Activated CD4-positive, alpha-beta memory T cell treated with anti-CD3 and anti-CD28 coated beads, Interleukin-2, amount 10 ng/mL, durations not matched to agents 7 days and 5 days (primary cell): ENCODE measurements at regions not wholly inside any gene's neighbourhood (a gene's known extent, or its start where the extent isn't known, plus 50 kb on each side); places are given as distances from the start of the nearest gene placed in this dataset.

ENCODE experiments used
- CTCF ChIA-PET: fragments of 350-600 bp; sonication (Branson Sonifier 250); formaldehyde crosslinking; loops from one replicate; lab custom pipeline; 2021; ENCODE audit warnings: antibody characterized with exemption, inconsistent platforms; lab: Charles Lee
- POLR2A ChIA-PET: fragments of 350-600 bp; sonication (Branson Sonifier 250); formaldehyde crosslinking; loops from one replicate; lab custom pipeline; 2021; ENCODE audit warnings: antibody characterized with exemption; lab: Charles Lee
- DNase-seq: peaks from one replicate; pipeline ENCODE4 v3.0.0-alpha.2; 2020
- H3K27ac Mint-ChIP-seq: one replicate; pipeline ENCODE4 v1.8.0; 2021; ENCODE audit warnings: mild to moderate bottlenecking, mixed read lengths
- H3K27me3 Mint-ChIP-seq: one replicate; pipeline ENCODE4 v1.8.0; 2021; ENCODE audit warnings: mixed read lengths
- H3K36me3 Mint-ChIP-seq: one replicate; pipeline ENCODE4 v1.8.0; 2021; ENCODE audit warnings: low read depth, mixed read lengths
- H3K4me1 Mint-ChIP-seq: one replicate; pipeline ENCODE4 v1.8.0; 2021; ENCODE audit warnings: mixed read lengths
- H3K4me3 Mint-ChIP-seq: one replicate; pipeline ENCODE4 v1.8.0; 2021; ENCODE audit warnings: mild to moderate bottlenecking, mixed read lengths
- H3K9me3 Mint-ChIP-seq: one replicate; pipeline ENCODE4 v1.8.0; 2021; ENCODE audit warnings: mixed read lengths

DNA sequence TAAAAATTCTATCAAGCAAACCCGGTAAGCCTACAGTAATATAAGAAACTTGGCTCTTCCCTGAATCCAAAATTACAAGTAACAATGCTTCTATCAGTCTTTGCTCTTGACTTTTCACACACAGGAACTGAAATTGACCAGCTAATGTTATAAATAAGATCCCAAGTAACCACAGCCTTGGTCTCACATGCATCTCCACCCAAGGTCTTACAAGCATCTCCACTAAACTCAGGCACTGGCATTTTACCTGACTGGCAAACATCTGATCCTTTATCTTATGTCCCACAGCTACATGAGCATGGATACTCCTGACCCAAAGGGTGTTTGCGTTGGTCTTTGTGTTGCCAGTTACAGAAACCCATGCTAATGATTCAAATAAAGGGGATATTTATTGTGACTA is 302.3 kb upstream of the EPHA4 start:
- Mint-ChIP-seq H3K4me3 (no peak overlapping the region), H3K27me3 (no peaks in the 10 kb centered on the region), H3K27ac (no peak overlapping the region), H3K4me1 (no peaks in the 10 kb centered on the region), H3K36me3 (no peaks in the 10 kb centered on the region), H3K9me3 (no peaks in the 10 kb centered on the region)
- ChIA-PET POLR2A (no interaction called here), CTCF (no interaction called here)
- no peak for DNase-seq

- Mint-ChIP-seq H3K4me1 (no peaks in the 10 kb centered on the region), H3K27ac (no peak overlapping the region), H3K9me3 (no peaks in the 10 kb centered on the region), H3K36me3 (no peaks in the 10 kb centered on the region), H3K27me3 (no peaks in the 10 kb centered on the region), H3K4me3 (no peak overlapping the region)
- ChIA-PET POLR2A (no interaction called here), CTCF (no interaction called here)
- DNase-seq, result no peak
Observed at GRCh38 chr2:221857719-221858118, 285.6 kb upstream of the EPHA4 start.

DNA sequence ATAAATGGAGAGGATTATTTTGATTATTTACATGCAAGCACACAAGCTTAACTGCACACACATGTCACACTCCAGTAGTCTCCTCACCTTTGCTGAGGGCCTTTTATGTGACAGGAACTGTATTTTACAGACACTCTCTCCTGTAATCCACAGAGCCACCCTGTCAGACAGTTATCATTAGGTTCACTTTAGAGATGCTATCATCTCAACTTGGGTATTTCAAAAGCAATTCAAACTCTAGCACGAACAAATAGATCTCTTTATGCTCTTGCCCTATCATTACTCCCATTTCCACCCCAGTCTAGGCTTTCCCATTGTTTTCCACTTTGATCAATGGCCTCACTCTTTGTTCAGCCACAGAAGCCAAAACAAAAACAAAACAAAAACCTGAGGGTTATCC is 281.2 kb upstream of the EPHA4 start:
- H3K4me1 Mint-ChIP-seq, result no peaks in the 10 kb centered on the region
- no peaks in the 10 kb centered on the region for H3K27me3 Mint-ChIP-seq
- H3K27ac Mint-ChIP-seq, result no peak overlapping the region
- H3K4me3 Mint-ChIP-seq, result no peak overlapping the region
- no peaks in the 10 kb centered on the region for H3K36me3 Mint-ChIP-seq
- no peaks in the 10 kb centered on the region for H3K9me3 Mint-ChIP-seq
- POLR2A ChIA-PET, result no interaction called here
- DNase-seq, result no peak
- CTCF ChIA-PET, result no interaction called here

DNA sequence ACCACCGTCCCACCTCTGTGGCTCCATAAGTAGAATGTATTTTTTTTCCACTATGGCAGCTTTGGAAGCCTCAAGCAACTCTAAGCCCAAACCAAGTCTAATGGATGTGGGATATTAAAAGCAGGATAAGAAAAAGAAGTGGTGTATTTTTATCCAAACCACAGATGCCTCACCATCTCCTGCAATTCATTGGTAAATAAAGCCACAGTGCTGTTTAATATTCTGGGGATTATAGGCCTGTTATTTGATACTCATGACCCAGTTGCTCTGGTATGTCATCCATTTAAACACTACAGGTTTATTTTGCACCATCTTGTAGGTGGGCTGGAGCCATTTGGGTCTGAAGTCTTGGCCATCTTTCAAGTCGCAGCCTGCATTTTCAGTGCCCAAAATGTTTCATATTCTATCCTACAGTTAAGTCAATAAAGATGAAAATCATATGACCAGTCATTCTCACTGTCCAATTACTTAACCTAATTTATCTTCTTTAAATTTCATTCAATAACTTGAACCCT is 279.5 kb upstream of the EPHA4 start:
- Mint-ChIP-seq H3K27me3 (no peaks in the 10 kb centered on the region), H3K4me3 (no peak overlapping the region), H3K36me3 (no peaks in the 10 kb centered on the region), H3K4me1 (no peaks in the 10 kb centered on the region), H3K27ac (no peak overlapping the region), H3K9me3 (no peaks in the 10 kb centered on the region)
- ChIA-PET CTCF (no interaction called here), POLR2A (no interaction called here)
- DNase-seq, result no peak

DNA sequence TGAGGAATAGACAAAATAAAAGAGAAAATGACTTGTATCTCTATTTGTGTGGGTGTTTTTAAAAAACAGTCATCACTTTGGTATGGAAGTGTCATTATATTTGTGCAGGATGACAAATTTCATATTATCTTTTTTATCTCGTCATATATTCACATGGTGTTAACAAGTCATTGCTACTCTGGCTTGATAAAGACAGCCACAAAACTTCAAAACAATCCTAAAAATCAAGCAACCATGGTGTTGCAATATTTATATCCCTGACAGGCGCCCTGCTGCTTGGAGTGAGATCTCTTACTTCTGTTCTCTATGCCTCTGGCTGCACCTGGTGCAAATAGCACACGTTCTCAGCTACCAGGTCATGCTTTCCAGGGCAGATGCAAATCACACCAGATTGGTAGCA is 278.0 kb upstream of the EPHA4 start:
- Mint-ChIP-seq H3K9me3 (no peaks in the 10 kb centered on the region), H3K4me1 (no peaks in the 10 kb centered on the region), H3K36me3 (no peaks in the 10 kb centered on the region), H3K27me3 (no peaks in the 10 kb centered on the region), H3K27ac (no peak overlapping the region), H3K4me3 (no peak overlapping the region)
- no peak for DNase-seq
- ChIA-PET CTCF (no interaction called here), POLR2A (no interaction called here)

GRCh38 chr2:221848286-221848685 is 276.2 kb upstream of the EPHA4 start:
- ChIA-PET CTCF (no interaction called here), POLR2A (no interaction called here)
- no peak for DNase-seq
- no peaks in the 10 kb centered on the region for H3K27me3 Mint-ChIP-seq
- no peaks in the 10 kb centered on the region for H3K9me3 Mint-ChIP-seq
- H3K4me3 Mint-ChIP-seq, result no peak overlapping the region
- H3K36me3 Mint-ChIP-seq, result no peaks in the 10 kb centered on the region
- no peak overlapping the region for H3K27ac Mint-ChIP-seq
- no peaks in the 10 kb centered on the region for H3K4me1 Mint-ChIP-seq

- H3K9me3 Mint-ChIP-seq, result no peaks in the 10 kb centered on the region
- POLR2A ChIA-PET, result no interaction called here
- H3K4me3 Mint-ChIP-seq, result no peak overlapping the region
- CTCF ChIA-PET, result no interaction called here
- H3K36me3 Mint-ChIP-seq, result no peaks in the 10 kb centered on the region
- no peak overlapping the region for H3K27ac Mint-ChIP-seq
- no peaks in the 10 kb centered on the region for H3K27me3 Mint-ChIP-seq
- no peak for DNase-seq
- no peaks in the 10 kb centered on the region for H3K4me1 Mint-ChIP-seq
Observed at GRCh38 chr2:221845021-221845365, 272.9 kb upstream of the EPHA4 start.

GRCh38 chr2:221844212-221845020 is 272.3 kb upstream of the EPHA4 start:
- Mint-ChIP-seq H3K36me3 (no peaks in the 10 kb centered on the region), H3K27ac (no peak overlapping the region), H3K4me3 (no peak overlapping the region), H3K4me1 (no peaks in the 10 kb centered on the region), H3K9me3 (no peaks in the 10 kb centered on the region), H3K27me3 (no peaks in the 10 kb centered on the region)
- ChIA-PET CTCF (no interaction called here), POLR2A (no interaction called here)
- DNase-seq, result no peak

- no peaks in the 10 kb centered on the region for H3K36me3 Mint-ChIP-seq
- H3K4me3 Mint-ChIP-seq, result no peak overlapping the region
- ChIA-PET POLR2A (no interaction called here), CTCF (no interaction called here)
- no peak for DNase-seq
- H3K9me3 Mint-ChIP-seq, result no peaks in the 10 kb centered on the region
- no peaks in the 10 kb centered on the region for H3K4me1 Mint-ChIP-seq
- H3K27me3 Mint-ChIP-seq, result no peaks in the 10 kb centered on the region
- no peak overlapping the region for H3K27ac Mint-ChIP-seq
Observed at GRCh38 chr2:221836095-221836494, 264.0 kb upstream of the EPHA4 start.

DNA sequence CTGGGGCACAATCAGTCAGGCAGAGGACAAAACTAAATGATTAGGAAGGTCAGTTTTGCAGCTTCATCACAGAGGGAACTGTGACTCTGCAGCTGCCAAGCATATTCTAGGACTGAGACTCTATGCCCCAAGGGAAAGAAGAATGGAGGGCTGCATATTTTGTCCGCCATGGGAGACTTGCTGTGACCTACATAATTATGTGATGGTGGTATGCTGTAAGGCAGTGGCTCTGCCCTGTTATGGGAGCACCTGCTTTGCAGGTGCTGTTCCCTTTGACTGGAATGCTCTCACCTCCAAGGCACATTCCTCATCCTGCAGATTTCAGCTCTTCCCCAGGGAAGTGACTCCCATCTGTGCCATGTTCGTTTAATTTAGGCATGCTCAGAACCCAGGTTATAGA is 261.9 kb upstream of the EPHA4 start:
- no peak overlapping the region for H3K4me3 Mint-ChIP-seq
- H3K4me1 Mint-ChIP-seq, result no peaks in the 10 kb centered on the region
- ChIA-PET CTCF (no interaction called here), POLR2A (no interaction called here)
- H3K9me3 Mint-ChIP-seq, result no peaks in the 10 kb centered on the region
- no peaks in the 10 kb centered on the region for H3K27me3 Mint-ChIP-seq
- H3K36me3 Mint-ChIP-seq, result no peaks in the 10 kb centered on the region
- DNase-seq, result no peak
- no peak overlapping the region for H3K27ac Mint-ChIP-seq

GRCh38 chr2:221831051-221831450 is 258.9 kb upstream of the EPHA4 start:
- Mint-ChIP-seq H3K27me3 (no peaks in the 10 kb centered on the region), H3K9me3 (no peaks in the 10 kb centered on the region), H3K27ac (no peak overlapping the region), H3K36me3 (no peaks in the 10 kb centered on the region), H3K4me3 (no peak overlapping the region), H3K4me1 (no peaks in the 10 kb centered on the region)
- POLR2A ChIA-PET, result no interaction called here
- CTCF ChIA-PET, result no interaction called here
- no peak for DNase-seq

GRCh38 chr2:221822416-221822815 is 250.3 kb upstream of the EPHA4 start:
- H3K9me3 Mint-ChIP-seq, result no peaks in the 10 kb centered on the region
- H3K4me1 Mint-ChIP-seq, result no peaks in the 10 kb centered on the region
- no peak overlapping the region for H3K4me3 Mint-ChIP-seq
- DNase-seq, result no peak
- CTCF ChIA-PET, result no interaction called here
- H3K27ac Mint-ChIP-seq, result no peak overlapping the region
- no peaks in the 10 kb centered on the region for H3K36me3 Mint-ChIP-seq
- POLR2A ChIA-PET, result no interaction called here
- no peaks in the 10 kb centered on the region for H3K27me3 Mint-ChIP-seq

GRCh38 chr2:221818616-221819320 is 246.7 kb upstream of the EPHA4 start:
- H3K27ac Mint-ChIP-seq, result no peak overlapping the region
- H3K4me3 Mint-ChIP-seq, result no peak overlapping the region
- no peaks in the 10 kb centered on the region for H3K36me3 Mint-ChIP-seq
- H3K4me1 Mint-ChIP-seq, result no peaks in the 10 kb centered on the region
- DNase-seq, result no peak
- H3K9me3 Mint-ChIP-seq, result no peaks in the 10 kb centered on the region
- no peaks in the 10 kb centered on the region for H3K27me3 Mint-ChIP-seq
- POLR2A ChIA-PET, result no interaction called here
- CTCF ChIA-PET, result no interaction called here

DNA sequence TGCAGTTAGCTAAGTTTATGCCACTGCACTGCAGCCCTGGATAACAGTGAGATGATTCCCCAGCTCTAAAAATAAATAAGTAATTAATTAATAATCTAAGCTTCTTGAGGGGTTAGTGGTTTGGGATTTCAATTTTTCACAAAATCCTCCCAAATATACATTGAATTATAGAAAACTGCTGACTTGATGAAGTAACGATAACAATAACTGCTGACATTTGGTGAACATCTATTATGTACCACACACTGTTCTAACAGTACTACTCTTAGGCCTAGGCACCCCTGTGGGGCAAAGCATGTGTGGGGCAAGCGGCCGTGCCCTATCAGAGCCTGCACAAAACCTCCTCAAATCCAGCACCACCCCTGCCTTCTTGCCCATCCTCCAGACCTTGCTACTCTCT is 245.8 kb upstream of the EPHA4 start:
- no peak overlapping the region for H3K4me3 Mint-ChIP-seq
- H3K4me1 Mint-ChIP-seq, result no peaks in the 10 kb centered on the region
- no peak for DNase-seq
- no peaks in the 10 kb centered on the region for H3K9me3 Mint-ChIP-seq
- POLR2A ChIA-PET, result no interaction called here
- no peaks in the 10 kb centered on the region for H3K27me3 Mint-ChIP-seq
- no peaks in the 10 kb centered on the region for H3K36me3 Mint-ChIP-seq
- CTCF ChIA-PET, result no interaction called here
- no peak overlapping the region for H3K27ac Mint-ChIP-seq
